ENCODE measurements at regions not wholly inside any gene's neighbourhood (a gene's known extent, or its start where the extent isn't known, plus 50 kb on each side); places are given as distances from the start of the nearest gene placed in this dataset.
"Not testable (repeated sequence)": the region's sequence is repeated elsewhere in the genome, so short reads cannot be mapped to it uniquely, and the experiment has no call there.

GRCh38 chr21:14009238-14009981, 201.3 kb downstream of the LIPI start:
- not testable (repeated sequence) for DNase-seq (ENCODE audit: low read depth in 4 of 4, low spot score in 3 of 4)

- not testable (repeated sequence) for DNase-seq (ENCODE audit: low read depth in 4 of 4, low spot score in 3 of 4)
Measured at GRCh38 chr21:14008436-14008835, 202.3 kb downstream of the LIPI start.

DNA sequence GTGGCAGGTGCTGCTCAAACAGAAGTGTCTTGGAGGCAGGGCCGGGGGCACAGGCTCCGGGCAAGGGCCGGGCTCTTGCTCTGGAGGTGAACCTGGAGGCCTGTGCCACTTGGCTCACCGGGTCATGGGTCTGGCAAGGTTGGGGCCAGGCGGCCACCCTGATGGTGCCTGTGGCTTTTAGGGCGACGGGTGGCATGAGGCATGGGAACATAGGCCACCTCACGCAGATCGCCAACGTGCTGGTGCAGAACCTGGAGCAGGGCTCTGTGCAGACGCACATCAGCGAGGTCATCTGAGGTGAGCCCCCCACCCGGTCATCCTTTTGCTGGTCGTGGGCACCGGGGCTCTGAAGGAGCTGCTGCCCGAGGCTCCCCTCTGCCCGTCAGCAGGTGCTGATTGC, 202.7 kb downstream of the LIPI start:
- not testable (repeated sequence) for DNase-seq (ENCODE audit: low read depth in 4 of 4, low spot score in 3 of 4)

DNA sequence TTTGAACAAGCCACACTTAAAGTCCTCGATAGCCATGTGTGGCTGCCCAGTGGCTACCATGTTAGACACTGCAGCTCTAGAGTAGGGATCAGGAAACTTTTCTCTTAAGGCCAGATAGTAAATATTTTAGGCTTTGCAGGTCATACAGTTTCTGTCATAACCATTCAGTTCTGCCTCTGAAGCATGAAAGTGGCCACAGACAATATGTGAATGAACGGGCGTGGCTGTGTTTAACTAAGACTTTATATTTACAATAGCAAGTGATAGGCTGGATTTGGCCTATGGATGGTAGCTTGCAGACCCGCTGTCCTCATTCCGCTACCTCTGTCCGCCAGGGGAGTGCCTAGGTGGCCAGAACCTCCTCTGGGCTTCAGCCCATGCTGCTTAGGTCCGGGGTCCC, 204.6 kb downstream of the LIPI start:
- not testable (repeated sequence) for DNase-seq (ENCODE audit: low read depth in 4 of 4, low spot score in 3 of 4)

GRCh38 chr21:13986996-13987958, 223.5 kb downstream of the LIPI start:
- not testable (repeated sequence) for DNase-seq (ENCODE audit: low read depth in 4 of 4, low spot score in 3 of 4)

- DNase-seq (ENCODE audit: low read depth in 4 of 4, low spot score in 3 of 4) = not testable (repeated sequence)
Measured at GRCh38 chr21:13985865-13986863, 224.6 kb downstream of the LIPI start.

DNA sequence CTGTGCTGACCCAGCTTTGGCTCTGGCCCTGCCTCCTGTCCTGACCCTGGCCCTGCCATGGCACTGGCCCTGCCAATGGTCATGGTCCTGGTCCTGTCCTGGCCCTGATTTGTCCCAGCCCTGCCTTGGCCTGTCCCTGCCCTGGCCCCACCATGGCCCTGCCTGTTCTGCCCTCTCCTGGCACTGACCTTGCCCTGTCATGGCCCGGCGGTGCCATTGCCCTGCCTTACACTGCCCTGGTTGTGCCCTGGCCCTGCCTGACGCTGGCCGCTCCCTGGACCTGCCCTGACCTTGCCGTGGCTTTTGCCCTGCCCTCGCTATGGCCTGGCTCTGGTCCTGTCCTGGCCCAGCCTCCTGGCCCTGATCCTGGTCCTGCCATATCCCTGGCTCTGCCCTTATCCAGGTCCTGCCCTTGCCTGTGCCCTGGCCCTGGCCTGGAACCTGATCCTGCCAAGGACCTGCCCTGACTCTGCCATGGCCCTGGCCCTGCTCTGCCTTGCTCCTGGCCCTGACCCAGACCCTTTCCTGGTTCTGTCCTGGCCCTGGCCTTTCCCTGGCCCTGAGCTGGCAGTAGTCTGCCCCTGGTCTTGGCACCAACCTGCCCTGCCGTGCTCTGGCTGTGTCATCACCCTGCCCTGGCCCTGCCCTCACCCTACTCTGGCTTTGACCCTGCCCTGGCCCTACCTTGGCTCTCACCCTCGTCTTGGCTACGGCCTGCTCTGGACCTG, 225.5 kb downstream of the LIPI start:
- DNase-seq (ENCODE audit: low read depth in 4 of 4, low spot score in 3 of 4) = not testable (repeated sequence)

- not testable (repeated sequence) for DNase-seq (ENCODE audit: low read depth in 4 of 4, low spot score in 3 of 4)
Measured at GRCh38 chr21:13984728-13985127, 226.0 kb downstream of the LIPI start.

DNA sequence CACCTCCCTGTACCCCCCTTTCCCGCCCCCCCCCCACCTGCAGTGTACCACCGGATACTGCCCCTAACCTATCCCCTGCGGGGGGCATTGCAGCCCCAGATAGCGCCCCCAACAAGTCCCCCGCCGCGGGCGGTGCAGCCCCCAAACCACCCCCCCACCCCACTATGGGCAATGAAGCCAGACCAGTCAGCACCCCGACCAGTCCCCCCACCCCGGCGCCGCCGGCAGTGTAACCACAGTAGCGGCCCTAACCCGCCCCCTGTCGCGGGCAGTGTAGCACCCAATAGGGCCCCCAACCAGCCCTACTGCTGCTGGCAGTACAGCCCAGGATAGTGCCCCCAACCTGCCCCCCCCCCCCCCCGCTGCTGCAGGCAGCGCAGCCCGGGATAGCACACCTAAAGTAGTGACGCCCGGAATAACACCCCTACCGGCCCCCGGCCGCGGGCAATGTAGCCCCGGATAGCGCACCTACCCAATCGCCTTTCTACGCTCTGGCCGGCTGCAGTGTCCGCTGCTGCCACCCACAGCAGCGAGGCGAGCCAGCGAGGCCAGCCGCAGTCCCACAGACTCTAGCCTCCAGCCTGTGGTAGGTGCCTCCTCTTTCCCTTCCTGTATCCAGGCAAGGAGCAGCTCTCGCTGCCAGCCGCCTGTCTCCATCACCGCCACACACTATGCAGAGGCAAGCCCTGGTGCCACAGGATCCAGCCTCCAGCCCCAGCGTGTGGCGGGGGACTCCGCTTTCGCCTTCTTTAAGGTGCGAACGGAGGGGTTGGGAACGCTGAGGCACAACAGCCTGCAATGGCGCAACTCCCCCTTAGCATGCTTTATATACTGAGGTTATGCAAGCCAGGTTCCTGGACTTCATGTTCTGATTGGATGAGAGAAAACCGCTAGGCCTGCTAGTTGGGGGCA, 229.3 kb downstream of the LIPI start:
- DNase-seq (ENCODE audit: low read depth in 4 of 4, low spot score in 3 of 4) = not testable (repeated sequence)

DNA sequence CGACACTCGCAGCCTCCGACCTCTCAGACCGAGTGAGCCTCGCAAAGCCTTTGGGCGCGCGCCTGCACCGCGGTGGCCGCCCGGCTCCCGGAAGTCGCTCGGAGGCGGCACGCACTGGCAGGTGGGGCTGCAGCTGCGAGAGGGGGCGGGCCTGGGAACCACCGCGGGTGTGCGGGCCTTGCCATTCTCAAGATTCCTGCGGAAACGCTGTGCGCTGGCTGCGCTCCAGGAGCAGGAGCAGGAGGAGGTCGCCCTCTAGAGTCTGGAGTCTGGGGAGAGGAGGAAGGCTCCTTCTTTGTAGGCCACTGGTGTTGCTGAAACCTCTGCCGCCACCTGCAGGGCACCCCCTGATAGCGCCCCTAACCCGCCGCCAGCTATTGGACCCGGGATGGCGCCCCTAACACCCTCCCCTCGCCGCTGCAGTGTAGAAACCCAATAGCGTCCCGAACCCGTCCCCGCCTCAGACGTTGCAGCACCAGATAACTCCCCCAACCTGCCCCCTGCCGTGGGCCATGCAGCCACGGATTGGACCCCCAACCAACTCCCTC, 230.6 kb downstream of the LIPI start:
- peak in 2 of 4 donors; percentile 5 to 11 for DNase-seq (ENCODE audit: low read depth in 4 of 4, low spot score in 3 of 4)

DNA sequence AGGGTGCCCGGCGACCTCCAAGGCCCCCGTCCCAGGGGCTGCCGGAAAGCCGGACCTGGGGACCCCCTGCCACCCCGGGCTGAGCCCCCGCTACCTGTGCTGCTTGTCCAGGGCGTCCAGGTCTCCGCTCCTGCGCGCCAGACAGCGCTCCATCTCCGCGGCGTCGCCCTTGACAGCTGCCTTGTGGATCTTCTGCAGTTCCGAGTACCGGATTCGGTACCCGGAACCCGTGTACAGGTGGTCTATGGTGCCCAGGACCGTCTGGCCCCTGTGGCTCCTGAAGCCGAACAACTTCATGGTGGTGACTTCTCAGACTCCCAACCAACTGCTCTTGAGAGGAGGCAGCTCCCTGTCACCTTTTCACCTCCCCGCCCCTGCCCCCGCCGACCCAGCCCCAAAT, 231.1 kb downstream of the LIPI start:
- not testable (repeated sequence) for DNase-seq (ENCODE audit: low read depth in 4 of 4, low spot score in 3 of 4)

GRCh38 chr21:13974582-13974981, 236.2 kb downstream of the LIPI start:
- not testable (repeated sequence) for DNase-seq (ENCODE audit: low read depth in 4 of 4, low spot score in 3 of 4)

DNA sequence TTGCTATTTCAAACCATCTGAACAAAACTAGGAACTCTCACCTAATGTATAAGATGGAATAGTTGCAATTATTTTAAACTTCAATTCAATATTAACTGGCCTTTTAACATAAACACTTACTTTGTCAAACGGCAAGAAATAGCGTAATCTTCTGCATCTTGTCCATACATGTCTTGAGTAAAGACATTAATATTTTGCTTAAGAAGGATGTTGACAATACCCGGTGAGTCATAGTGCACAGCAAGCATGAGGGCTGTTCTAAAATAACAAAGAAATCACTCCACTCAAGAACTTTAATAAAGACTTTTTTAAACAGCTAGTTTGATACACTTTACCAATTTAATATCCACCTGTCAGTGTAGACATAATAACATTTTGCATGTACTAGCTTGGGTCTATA, 240.9 kb downstream of the LIPI start:
- not testable (repeated sequence) for DNase-seq (ENCODE audit: low read depth in 4 of 4, low spot score in 3 of 4)

- DNase-seq (ENCODE audit: low read depth in 4 of 4, low spot score in 3 of 4) = not testable (repeated sequence)
Measured at GRCh38 chr21:13969002-13969401, 241.8 kb downstream of the LIPI start.

DNA sequence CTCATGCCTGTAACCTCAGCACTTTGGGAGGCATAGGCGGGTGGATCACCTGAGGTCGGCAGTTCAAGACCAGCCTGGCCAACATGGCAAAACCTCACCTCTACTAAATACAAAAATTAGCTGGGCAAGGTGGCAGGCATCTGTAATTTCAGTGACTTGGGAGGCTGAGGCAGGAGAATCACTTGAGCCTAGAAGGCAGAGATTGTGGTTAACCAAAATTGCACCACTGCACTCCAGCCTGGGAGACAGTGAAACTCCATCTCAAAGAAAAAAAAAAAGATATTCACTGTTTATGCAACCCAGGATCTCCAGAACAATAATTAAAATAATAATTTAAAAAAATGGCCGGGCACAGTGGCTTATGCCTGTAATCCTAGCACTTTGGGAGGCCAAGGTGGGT, 247.5 kb downstream of the LIPI start:
- DNase-seq (ENCODE audit: low read depth in 4 of 4, low spot score in 3 of 4) = not testable (repeated sequence)

DNA sequence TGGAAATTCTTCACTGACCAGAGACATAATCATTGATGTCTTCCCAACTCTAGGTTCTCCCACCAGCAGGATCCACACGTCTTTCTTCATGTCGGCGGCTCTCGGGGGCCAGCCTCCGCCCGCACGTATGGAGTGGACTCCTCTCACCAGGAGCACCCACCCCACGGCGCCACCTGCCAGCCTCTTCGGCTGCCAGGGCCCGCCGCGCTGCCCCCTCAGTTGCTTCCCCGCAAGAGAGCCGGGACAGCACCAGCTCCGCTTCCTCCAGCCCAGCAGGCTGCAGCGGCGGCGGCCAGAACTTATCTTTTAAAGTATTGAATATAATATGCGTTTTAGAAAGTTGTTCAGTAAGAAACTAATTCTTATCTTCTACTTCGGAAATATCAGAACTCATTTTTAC, 273.5 kb downstream of the LIPI start:
- no peak for DNase-seq (ENCODE audit: low read depth in 4 of 4, low spot score in 3 of 4)

GRCh38 chr21:13936033-13936937, 274.5 kb downstream of the LIPI start:
- DNase-seq (ENCODE audit: low read depth in 4 of 4, low spot score in 3 of 4) = not testable (repeated sequence)

All from left renal pelvis (tissue), 4 donors.